GM12875 (cell line): ENCODE measurements at regions not wholly inside any gene's neighbourhood (a gene's known extent, or its start where the extent isn't known, plus 50 kb on each side); places are given as distances from the start of the nearest gene placed in this dataset.
"Not testable (repeated sequence)": the region's sequence is repeated elsewhere in the genome, so short reads cannot be mapped to it uniquely, and the experiment has no call there.

ENCODE experiments used
- H3K4me3 ChIP-seq: one replicate; pipeline ENCODE4 v1.5.1; 2011; ENCODE audit warnings: low read depth, low read length, control low read depth
- CTCF ChIP-seq: IDR thresholded peaks from 2 replicates; pipeline ENCODE4 v1.5.1; 2011; ENCODE audit warnings: low read depth, mild to moderate bottlenecking, control low read depth, inconsistent platforms, low read length, moderate library complexity, borderline replicate concordance; ENCODE audit not compliant: insufficient read depth

GRCh38 chr5:153360860-153361259 lies 129.6 kb upstream of the GRIA1 start:
- no peak overlapping the region for H3K4me3 ChIP-seq
- TF ChIP-seq CTCF, result no peak

- no peak for TF ChIP-seq CTCF
- no peak overlapping the region for H3K4me3 ChIP-seq
Observed at GRCh38 chr5:153361735-153362409, 128.6 kb upstream of the GRIA1 start.

- no peak for TF ChIP-seq CTCF
- H3K4me3 ChIP-seq, result no peak overlapping the region
Observed at GRCh38 chr5:153365547-153365946, 124.9 kb upstream of the GRIA1 start.

- TF ChIP-seq CTCF, result no peak
- H3K4me3 ChIP-seq, result no peak overlapping the region
Observed at GRCh38 chr5:153367466-153367865, 123.0 kb upstream of the GRIA1 start.

GRCh38 chr5:153372425-153373129 lies 117.9 kb upstream of the GRIA1 start:
- H3K4me3 ChIP-seq, result no peak overlapping the region
- TF ChIP-seq CTCF, result no peak

- TF ChIP-seq CTCF, result no peak
- H3K4me3 ChIP-seq, result no peak overlapping the region
Observed at GRCh38 chr5:153373130-153373498, 117.4 kb upstream of the GRIA1 start.

GRCh38 chr5:153381630-153382029 lies 108.8 kb upstream of the GRIA1 start:
- not testable (repeated sequence) for H3K4me3 ChIP-seq

- H3K4me3 ChIP-seq, result no peak overlapping the region
- TF ChIP-seq CTCF, result no peak
Observed at GRCh38 chr5:153390569-153390968, 99.9 kb upstream of the GRIA1 start.
